GM19395 (cell line): ENCODE measurements at regions not wholly inside any gene's neighbourhood (a gene's known extent, or its start where the extent isn't known, plus 50 kb on each side); places are given as distances from the start of the nearest gene placed in this dataset.
"Not testable (repeated sequence)": the region's sequence is repeated elsewhere in the genome, so short reads cannot be mapped to it uniquely, and the experiment has no call there.

Source experiments
- ATAC-seq: cut with Tn5 transposase; IDR thresholded peaks from one replicate; pipeline ENCODE4 v1.9.1; 2021; ENCODE audit warnings: mild to moderate bottlenecking, moderate library complexity; ENCODE audit not compliant: unreplicated experiment

- ATAC-seq = no peak
Observed at GRCh38 chr6:830667-831327, 137.9 kb upstream of the EXOC2 start.

DNA sequence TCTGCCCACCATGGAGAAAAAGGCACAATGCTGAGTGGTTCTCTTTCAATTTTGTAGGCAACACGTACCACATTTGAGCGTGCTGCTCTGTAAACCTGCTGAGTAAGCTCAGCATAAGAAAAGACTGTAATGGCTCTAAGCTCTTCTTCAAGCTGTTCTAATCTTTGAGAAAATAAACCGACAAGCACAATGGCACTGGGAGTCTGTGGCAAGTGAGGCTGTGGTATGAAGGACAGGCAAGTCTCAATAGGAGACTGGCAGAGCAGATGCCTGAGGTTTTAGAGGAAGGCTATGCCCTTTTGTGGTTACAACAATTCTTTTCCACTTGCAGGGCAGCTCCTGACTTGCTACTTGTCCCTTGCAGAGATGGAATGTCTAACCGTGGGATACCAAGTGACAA, 136.7 kb upstream of the EXOC2 start:
- no peak for ATAC-seq

- no peak for ATAC-seq
Observed at GRCh38 chr6:827431-827830, 134.5 kb upstream of the EXOC2 start.

DNA sequence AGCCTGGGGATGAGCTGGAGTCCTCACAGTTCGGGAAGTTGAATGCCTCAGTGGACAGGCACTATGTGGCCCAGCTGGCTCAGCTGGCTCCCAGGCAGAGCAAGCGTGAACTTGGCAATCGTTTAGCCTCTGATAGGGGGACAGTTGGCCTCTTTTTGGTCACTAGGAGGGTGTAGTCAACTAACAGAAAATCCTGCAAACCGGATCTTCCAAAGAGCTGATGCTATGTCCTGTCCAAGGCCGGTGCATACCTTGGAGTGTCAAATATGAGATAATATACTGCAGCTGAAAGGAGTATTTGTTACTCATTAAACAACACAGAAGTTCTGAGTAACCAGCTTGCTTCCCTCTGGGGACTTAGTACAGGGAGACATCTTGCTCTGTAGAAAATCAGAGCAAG, 126.2 kb upstream of the EXOC2 start:
- no peak for ATAC-seq

GRCh38 chr6:818196-818595, 125.3 kb upstream of the EXOC2 start:
- ATAC-seq = no peak

DNA sequence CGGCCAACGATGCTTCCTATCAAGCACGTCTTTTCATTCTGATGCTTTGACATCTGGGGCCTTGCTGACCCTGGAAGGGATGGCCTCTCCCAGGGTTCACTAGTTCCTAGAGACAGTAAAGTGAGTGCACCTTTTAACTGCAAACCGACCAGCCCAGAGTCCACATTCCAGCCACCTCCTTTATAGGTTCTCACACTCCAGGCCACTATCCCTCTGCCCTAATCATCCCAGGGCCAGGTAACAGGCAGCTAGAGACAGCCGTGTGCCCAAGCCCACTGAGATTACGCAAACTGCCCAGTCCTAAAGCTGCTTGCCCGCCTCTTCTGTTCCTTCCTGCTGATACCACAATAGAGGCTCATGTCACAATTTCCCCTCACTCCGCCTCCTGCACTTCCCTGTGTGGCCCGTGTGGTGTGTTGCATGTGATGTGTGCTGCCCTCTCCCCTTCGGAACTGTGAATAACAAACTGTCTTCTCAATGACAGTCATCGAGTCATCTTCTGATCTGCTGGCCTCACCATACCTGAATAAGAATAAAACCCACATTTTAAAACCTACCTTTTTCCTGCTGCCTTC, 123.7 kb upstream of the EXOC2 start:
- ATAC-seq = no peak

DNA sequence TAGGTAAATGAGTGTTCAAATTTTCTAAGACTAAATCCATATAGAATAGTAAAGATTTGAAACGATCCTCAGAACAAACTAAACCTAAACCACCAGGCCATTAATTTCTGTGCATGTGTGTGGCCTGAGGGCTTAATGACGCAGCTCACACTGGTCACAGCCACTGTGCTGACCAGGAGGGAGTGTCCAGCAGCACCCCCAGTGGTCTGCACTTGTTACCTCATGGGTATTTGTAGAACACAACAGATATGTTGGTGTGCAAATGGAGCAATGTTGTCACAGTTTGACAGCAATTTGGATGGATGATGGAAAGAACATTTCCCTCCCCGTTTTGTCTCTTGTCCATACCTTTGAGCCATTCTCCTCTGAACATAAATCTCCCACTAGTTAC, 122.4 kb upstream of the EXOC2 start:
- no peak for ATAC-seq

DNA sequence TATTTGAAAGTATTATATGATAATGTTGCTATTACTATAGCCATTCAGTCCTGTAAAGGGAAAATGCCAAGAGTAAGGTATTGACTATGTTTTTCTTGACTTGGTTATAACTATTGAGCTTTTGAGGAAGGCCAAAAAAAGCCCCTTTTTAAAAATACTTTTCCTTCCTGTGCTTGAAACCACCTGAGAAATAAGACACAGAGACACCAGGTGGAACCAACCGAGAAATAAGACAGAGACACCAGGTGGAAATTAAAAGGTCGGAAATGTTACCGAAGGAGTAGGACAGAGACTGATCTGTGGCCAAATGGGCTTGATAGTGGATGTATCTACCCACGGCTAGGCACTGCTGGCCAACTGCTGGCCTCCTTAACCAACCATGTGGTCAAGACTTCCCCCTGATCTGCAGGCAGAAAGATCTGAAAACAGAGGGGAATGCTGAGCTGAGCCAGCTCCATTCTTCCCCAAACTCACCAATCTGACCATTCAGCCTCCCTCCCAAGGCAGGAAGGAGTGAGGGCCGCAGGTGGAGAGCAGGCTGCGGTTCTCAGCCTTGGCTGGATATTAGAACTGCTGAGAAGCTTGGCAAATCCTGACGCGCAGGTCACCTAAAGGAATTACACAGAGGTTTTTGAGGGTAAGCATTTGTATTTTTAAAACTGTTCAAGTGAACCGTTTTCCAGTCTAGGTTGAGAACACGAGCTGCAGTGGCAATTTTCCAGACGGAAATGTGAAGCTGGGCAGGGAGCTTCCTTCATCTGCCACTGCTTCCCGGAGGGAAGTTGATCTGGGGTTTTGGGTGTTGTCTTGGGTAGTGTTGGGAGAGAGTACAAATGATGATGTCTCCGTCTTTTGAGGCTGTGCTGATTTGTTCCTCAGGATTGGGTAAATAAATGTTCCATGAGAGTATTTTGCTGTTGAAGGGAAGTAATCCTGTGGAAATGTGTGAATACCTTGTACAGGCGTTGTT, 121.7 kb upstream of the EXOC2 start:
- no peak for ATAC-seq

DNA sequence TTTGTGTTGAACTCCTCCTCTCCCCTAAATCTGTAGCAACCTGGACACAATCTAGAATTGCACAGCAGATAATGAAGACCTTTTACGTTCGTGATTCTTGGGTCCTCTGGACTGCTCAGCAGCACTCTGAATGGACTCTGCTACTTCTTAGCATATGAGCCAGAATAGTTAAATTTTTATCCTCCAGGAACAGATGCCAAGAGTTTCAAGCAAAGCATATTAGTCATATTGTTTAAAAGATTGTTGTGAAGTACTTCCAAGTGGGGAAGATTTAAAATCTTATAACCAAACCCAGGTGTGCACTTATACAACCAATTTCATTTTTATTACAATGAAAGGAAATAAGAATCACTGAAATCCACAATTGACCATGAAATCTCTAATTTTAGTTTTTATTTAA, 118.9 kb upstream of the EXOC2 start:
- ATAC-seq = no peak

GRCh38 chr6:811191-811590, 118.3 kb upstream of the EXOC2 start:
- ATAC-seq = no peak

GRCh38 chr6:804771-805170, 111.8 kb upstream of the EXOC2 start:
- no peak for ATAC-seq

- ATAC-seq = no peak
Observed at GRCh38 chr6:804317-804716, 111.4 kb upstream of the EXOC2 start.

DNA sequence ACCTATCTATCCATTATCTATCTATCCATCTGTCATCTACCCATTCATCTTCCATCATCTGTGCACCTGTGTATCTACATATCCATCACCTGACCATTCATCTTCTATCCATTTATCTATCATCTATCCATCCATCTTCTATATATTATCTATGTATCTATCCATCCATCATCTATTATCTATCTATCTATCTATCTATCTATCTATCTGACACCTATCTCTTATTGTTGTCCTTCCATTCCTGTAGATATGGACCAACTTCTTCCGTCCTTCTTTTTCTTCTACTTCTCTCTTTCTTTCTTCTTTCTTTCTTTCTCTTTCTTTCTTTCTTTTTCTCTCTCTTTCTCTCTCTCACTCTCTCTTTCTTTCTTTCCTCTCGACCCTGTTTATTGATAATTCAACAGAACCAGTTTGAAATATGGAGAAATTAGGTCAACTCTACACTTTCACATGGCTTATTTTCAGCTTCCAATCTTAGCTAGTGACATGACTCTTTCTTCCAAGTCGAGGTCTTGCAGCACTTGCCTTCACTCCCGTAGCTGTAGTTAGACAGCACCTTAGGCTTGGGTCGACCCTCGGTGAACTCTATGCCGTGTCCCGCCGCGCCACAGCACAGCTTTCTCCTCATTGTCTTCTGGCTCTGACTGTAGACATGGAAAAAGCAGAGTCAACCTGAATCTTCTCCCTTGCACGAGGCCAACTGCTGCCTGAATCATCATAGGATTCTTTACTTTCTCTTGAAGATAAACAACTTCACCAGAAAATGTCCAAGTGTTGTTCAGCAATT, 110.4 kb upstream of the EXOC2 start:
- no peak for ATAC-seq

DNA sequence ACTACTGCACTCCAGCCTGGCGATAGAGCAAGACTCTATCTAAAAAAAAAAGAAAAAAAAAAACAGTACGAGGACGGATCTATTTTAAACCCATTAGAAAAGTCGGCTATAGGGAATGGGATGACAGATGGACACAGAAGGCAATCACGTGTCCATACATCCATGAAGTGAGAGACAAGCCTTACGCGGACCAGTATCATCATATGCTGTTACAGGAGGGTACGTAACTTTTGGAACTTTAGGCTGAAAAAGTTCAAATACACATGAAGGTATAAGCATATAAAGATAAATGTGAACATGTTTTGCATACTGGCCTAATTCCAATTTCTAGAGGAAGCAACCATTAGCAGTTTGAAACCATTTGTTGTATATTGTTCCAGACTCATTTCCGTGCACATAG, 109.8 kb upstream of the EXOC2 start:
- no peak for ATAC-seq

- ATAC-seq = not testable (repeated sequence)
Observed at GRCh38 chr6:802223-802622, 109.3 kb upstream of the EXOC2 start.

DNA sequence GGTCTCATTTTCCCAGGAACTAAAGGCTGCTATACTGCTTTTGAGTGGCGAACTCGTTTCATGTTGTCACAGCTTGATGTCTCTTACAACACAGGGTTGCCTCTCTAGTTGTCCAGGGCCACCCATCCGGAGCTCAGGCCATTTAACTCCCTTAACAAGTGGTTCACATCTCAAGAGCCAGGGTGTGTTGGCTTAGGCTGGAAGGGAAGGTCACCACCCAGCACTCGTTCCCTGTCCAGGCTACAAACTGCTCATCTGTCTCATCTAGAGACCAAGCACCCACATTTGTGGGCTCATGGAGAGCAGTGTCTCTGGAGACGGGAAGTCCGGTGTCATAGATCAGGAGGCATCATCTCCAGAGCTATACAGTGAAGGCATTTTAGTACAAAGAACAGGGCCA, 106.8 kb upstream of the EXOC2 start:
- no peak for ATAC-seq

- no peak for ATAC-seq
Observed at GRCh38 chr6:797479-798077, 104.6 kb upstream of the EXOC2 start.

DNA sequence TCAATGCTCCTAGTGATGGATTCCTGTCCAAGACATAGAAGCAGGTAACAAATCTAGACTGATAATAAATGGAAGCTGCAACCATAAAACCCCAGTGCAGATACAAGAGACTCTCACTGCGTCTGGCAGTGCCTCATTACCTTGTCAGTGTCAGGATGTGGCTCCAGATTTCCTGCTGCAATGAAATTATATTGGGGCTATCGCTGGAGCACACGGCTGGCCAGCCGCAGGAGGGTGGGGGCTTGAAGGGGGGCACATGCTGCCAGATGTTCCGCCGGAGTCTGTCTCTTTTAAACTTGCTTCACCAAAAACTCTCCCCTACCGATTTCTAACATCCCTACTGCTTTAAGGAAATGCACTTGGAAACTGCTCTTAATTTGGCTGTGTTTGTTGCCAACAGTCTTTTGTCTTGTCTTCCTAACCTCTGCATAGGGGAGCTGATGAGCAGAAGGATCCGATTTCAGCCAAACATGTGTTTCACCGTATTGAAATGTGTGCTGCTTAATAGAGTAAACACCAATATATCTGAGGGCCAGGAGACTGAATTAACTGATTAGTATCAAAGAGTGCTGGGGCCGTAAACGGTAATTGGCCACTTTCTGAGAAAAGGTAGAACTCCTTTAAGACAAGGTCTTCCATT, 102.2 kb upstream of the EXOC2 start:
- no peak for ATAC-seq

GRCh38 chr6:793261-793660, 100.3 kb upstream of the EXOC2 start:
- ATAC-seq = no peak

DNA sequence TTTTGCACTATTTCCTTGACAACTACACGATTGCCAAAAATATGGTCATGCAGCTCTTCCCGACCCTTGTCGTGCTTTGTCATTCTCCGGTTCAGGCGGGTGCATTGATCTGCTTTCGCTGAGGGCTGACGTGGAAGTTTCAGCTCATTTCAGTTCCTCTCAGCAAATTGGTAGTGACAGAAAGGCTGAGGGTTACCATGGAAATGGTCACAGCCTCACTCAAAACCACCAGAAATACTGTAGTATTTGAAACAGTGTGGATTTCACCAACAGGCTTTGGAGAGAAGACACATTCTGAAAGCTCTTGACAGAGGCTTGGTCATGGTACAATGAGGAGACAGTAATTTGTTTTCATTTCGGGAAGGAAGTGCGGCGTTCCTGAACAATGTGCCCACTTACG, 99.7 kb upstream of the EXOC2 start:
- ATAC-seq = no peak
